H1 (cell line): ENCODE measurements at regions not wholly inside any gene's neighbourhood (a gene's known extent, or its start where the extent isn't known, plus 50 kb on each side); places are given as distances from the start of the nearest gene placed in this dataset.

Experiments
- CHD2 ChIP-seq: IDR thresholded peaks from 2 replicates; pipeline ENCODE4 v1.6.1; 2012; ENCODE audit warnings: low read length, improper control_type of control experiment
- PHF8 ChIP-seq: fragments of 200-600 bp; sonication (generic); conservative IDR thresholded peaks from 2 replicates; pipeline ENCODE4 v1.7.1; 2012; ENCODE audit warnings: low read depth, mild to moderate bottlenecking, inconsistent platforms, low read length, moderate library complexity
- SP2 ChIP-seq: IDR thresholded peaks from 2 replicates; pipeline ENCODE4 v1.6.1; 2012; ENCODE audit warnings: mild to moderate bottlenecking, low read length, inconsistent platforms
- TF ChIP-seq, protein P1 (sequence below): fragments of 300-600 bp; sonication (generic); IDR thresholded peaks from 2 replicates; pipeline ENCODE4 v1.7.1; 2012; ENCODE audit warnings: low read length, moderate library complexity, mild to moderate bottlenecking, inconsistent platforms; ENCODE audit not compliant: insufficient replicate concordance

DNA sequence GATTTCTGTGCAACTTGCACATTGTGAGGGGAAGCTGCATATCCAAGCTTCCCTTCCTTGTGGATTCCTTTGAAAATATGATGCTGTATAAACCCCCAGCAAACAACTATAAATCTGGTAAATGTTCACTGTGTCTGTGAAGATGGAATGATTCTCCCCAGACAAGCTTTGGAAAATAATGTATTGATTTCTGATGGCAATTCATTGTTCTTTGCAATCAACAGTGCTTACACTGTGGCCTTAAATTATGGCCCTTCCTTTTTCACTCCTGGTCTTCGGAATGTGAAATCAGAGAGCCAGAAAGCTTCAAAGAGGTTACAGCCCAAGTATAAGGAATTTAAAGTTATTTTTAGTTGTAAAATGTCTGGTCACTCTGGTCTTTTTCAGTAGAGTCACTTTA is 308.8 kb downstream of the CBLN4 start (continued):
- TF ChIP-seq, protein P1, sequence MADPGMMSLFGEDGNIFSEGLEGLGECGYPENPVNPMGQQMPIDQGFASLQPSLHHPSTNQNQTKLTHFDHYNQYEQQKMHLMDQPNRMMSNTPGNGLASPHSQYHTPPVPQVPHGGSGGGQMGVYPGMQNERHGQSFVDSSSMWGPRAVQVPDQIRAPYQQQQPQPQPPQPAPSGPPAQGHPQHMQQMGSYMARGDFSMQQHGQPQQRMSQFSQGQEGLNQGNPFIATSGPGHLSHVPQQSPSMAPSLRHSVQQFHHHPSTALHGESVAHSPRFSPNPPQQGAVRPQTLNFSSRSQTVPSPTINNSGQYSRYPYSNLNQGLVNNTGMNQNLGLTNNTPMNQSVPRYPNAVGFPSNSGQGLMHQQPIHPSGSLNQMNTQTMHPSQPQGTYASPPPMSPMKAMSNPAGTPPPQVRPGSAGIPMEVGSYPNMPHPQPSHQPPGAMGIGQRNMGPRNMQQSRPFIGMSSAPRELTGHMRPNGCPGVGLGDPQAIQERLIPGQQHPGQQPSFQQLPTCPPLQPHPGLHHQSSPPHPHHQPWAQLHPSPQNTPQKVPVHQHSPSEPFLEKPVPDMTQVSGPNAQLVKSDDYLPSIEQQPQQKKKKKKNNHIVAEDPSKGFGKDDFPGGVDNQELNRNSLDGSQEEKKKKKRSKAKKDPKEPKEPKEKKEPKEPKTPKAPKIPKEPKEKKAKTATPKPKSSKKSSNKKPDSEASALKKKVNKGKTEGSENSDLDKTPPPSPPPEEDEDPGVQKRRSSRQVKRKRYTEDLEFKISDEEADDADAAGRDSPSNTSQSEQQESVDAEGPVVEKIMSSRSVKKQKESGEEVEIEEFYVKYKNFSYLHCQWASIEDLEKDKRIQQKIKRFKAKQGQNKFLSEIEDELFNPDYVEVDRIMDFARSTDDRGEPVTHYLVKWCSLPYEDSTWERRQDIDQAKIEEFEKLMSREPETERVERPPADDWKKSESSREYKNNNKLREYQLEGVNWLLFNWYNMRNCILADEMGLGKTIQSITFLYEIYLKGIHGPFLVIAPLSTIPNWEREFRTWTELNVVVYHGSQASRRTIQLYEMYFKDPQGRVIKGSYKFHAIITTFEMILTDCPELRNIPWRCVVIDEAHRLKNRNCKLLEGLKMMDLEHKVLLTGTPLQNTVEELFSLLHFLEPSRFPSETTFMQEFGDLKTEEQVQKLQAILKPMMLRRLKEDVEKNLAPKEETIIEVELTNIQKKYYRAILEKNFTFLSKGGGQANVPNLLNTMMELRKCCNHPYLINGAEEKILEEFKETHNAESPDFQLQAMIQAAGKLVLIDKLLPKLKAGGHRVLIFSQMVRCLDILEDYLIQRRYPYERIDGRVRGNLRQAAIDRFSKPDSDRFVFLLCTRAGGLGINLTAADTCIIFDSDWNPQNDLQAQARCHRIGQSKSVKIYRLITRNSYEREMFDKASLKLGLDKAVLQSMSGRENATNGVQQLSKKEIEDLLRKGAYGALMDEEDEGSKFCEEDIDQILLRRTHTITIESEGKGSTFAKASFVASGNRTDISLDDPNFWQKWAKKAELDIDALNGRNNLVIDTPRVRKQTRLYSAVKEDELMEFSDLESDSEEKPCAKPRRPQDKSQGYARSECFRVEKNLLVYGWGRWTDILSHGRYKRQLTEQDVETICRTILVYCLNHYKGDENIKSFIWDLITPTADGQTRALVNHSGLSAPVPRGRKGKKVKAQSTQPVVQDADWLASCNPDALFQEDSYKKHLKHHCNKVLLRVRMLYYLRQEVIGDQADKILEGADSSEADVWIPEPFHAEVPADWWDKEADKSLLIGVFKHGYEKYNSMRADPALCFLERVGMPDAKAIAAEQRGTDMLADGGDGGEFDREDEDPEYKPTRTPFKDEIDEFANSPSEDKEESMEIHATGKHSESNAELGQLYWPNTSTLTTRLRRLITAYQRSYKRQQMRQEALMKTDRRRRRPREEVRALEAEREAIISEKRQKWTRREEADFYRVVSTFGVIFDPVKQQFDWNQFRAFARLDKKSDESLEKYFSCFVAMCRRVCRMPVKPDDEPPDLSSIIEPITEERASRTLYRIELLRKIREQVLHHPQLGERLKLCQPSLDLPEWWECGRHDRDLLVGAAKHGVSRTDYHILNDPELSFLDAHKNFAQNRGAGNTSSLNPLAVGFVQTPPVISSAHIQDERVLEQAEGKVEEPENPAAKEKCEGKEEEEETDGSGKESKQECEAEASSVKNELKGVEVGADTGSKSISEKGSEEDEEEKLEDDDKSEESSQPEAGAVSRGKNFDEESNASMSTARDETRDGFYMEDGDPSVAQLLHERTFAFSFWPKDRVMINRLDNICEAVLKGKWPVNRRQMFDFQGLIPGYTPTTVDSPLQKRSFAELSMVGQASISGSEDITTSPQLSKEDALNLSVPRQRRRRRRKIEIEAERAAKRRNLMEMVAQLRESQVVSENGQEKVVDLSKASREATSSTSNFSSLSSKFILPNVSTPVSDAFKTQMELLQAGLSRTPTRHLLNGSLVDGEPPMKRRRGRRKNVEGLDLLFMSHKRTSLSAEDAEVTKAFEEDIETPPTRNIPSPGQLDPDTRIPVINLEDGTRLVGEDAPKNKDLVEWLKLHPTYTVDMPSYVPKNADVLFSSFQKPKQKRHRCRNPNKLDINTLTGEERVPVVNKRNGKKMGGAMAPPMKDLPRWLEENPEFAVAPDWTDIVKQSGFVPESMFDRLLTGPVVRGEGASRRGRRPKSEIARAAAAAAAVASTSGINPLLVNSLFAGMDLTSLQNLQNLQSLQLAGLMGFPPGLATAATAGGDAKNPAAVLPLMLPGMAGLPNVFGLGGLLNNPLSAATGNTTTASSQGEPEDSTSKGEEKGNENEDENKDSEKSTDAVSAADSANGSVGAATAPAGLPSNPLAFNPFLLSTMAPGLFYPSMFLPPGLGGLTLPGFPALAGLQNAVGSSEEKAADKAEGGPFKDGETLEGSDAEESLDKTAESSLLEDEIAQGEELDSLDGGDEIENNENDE, result no peak
- TF ChIP-seq CHD2, result no peak
- no peak for TF ChIP-seq PHF8
- TF ChIP-seq SP2, result no peak
- TF ChIP-seq, all 59 proteins: peak for 0
